ENCODE measurements at regions not wholly inside any gene's neighbourhood (a gene's known extent, or its start where the extent isn't known, plus 50 kb on each side); places are given as distances from the start of the nearest gene placed in this dataset.

- no peak for DNase-seq
Observed at GRCh38 chr1:229196404-229197264, 74.3 kb upstream of the RAB4A start.

GRCh38 chr1:229197265-229197585 lies 73.7 kb upstream of the RAB4A start:
- no peak for DNase-seq

GRCh38 chr1:229199261-229200243 lies 71.4 kb upstream of the RAB4A start:
- no peak for DNase-seq

DNA sequence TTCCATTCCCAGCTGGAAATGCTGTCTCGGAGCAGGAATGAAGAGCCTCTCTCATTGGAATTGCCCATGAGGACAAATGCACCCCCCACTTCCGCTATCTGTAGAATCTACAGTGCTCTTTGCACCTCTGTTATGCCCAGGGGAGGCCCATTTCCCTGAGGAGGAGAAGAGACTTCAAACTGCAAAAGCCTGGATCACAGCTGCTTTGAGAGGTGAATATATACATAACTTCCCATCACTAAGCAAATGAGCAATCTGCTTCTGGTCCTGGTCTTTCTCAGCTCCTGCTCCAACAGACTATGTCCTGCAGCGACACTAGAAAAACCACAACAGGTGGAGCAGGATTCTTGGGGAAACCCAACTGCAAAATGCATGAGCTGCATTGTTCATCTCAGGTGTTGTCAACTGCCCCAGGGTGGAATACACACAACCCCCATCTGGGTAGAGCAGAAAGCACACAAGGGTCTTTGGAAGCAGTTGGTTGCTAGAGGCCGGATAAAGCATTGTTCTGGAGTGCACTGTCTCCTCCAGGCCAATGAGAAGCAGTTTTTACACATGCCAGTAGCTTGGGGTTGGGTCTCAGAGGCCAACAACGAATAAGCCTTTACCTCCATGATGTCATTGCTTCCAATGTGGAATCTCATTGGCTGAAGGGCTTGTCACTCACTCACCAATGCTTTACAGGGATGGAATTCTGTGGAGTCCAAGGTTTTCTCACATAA lies 67.7 kb upstream of the RAB4A start:
- DNase-seq, result no peak

- no peak for DNase-seq
Observed at GRCh38 chr1:229203991-229204632, 66.8 kb upstream of the RAB4A start.

GRCh38 chr1:229204921-229205777 lies 65.8 kb upstream of the RAB4A start:
- no peak for DNase-seq

DNA sequence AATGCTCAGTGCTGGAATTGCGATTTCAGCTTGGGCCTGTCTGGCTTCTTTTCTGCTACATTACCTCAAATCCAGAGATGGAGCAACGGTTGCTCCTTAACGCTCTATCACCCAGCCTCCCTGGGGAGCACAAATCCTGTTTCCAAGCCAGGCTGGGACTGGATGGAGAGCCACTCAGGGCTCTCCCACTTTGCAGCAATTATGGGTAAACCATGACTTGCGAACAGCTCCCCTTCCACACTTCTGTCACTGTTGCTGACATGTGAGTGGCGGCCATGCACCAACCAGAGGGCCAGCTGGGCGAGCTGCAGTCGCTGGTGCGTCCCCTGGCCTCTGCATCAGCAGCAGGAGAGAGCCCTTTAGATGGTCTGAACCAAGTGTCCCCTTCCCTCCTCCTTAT lies 65.1 kb upstream of the RAB4A start:
- no peak for DNase-seq

DNA sequence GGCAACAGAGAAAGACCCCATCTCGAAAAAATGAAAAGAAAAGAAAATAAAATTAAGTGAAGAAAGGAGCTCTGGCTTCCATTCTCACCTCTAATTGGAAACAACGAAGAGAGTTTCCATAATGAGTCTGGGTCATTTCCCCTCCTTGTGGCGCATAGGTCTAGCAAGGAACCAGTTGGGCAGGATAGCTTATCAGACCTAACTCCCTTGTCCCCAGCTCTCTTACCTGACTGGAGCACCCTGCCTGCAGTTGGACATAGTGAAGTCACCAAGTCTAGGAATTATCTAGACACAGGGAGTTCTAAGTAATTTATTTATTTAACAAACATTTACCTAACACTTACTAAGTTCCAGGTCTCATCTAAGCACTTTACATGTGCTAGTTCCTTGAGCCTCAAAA lies 63.0 kb upstream of the RAB4A start:
- DNase-seq, result no peak

GRCh38 chr1:229208481-229208880 lies 62.4 kb upstream of the RAB4A start:
- no peak for DNase-seq

- DNase-seq, result no peak
Observed at GRCh38 chr1:229209386-229209785, 61.5 kb upstream of the RAB4A start.

GRCh38 chr1:229209816-229210215 lies 61.1 kb upstream of the RAB4A start:
- DNase-seq, result no peak

GRCh38 chr1:229210844-229211243 lies 60.1 kb upstream of the RAB4A start:
- DNase-seq, result no peak

DNA sequence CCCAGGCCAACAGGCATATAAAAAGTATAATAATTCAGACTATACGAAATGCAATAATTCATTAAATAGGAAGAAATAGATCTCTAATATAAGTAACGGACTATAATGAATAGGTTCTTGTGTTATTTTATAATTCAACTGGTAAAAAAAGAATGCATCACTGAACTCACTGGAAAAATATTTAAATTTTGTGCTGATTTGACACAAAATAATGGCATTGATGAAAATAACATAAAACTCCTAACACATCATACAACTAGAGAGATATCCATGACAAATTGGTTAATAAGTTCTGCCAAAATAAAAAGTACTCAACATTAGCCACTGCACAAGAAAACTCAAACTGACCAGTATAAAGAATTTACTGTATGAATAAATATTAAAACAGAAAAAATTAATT lies 57.1 kb upstream of the RAB4A start:
- no peak for DNase-seq

DNA sequence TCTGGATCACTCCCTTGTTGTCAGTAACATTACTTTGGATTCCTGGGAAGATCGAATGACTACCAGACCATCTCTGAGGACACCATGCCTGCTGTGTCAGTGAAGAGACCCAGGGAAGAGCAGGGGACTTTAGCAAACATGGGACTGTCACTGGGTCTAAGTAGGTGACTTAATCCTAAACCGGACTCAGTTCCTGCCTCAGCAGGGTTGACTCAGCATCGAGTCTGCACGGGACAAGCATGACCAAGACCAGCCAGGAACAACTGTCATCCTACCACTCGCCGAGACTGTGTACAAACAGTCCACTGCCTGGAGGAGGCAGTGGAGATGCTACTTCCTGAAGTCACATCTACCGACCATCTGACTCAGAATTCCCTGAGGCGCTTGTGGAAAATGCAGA lies 53.2 kb upstream of the RAB4A start:
- DNase-seq, result no peak

GRCh38 chr1:229218612-229219025 lies 52.3 kb upstream of the RAB4A start:
- DNase-seq, result no peak

GRCh38 chr1:229220163-229220846 lies 50.6 kb upstream of the RAB4A start:
- no peak for DNase-seq

DNA sequence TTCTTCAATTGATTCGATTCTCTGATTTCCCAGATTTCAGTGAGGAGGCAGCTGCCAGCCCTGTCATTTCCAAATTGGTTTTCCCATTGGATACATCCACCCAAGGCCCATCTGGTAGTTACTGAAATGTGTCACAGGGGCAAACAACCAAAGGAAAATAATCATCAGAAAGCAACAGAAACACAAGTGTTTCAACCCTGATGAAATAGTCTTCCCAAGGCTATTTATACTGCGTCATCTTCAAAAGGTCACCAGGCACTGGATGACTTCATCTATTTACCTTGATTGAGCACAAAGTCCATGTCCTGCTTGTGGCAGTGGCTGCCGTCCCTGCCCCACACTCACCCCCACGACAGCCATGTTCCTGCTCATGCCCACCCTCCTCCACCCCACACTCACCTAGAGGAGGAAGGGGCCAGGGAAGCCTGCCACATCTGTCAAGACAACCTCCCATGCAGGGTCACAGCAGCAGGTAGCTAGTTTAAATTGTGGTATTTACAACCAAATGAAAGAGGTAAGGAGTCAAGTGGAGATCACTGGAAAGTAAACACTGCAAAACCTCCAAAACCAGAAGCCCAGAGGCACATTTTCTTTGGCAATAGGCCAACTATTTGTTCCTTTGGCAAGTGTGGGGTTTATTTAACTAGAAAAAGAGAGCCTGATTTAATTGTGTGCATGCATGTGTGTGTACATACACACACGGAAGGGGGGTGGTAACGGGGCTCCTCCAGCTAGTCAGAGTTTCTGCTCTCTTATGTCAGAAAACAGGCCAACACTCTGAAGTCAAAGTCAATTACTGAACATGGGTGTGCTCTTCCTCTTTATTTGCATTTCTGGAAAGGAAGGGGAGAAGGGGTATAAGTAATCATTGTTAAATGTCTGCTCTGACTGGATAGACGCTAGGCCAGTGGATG lies 49.5 kb upstream of the RAB4A start:
- peak; percentile 64 for DNase-seq

Measured in NCI-H1436 (cell line).